ENCODE measurements at regions not wholly inside any gene's neighbourhood (a gene's known extent, or its start where the extent isn't known, plus 50 kb on each side); places are given as distances from the start of the nearest gene placed in this dataset.

GRCh38 chr2:57843158-57843557, 203.4 kb upstream of the VRK2 start (continued):
- TF ChIP-seq ZKSCAN1 (IDR thresholded peaks at IDR 0.05; ENCODE audit: low read length) (no peak), NFAT5 (CRISPR knock-in tag; IDR thresholded peaks at IDR 0.05) (no peak), TBL1XR1 (IDR thresholded peaks at IDR 0.05; ENCODE audit: borderline replicate concordance, low read length, partially characterized antibody) (no peak)

- WGBS (ENCODE audit: low lambda C conversion rate), result 21% methylated on average over 4 of the region's 4 CpGs
- CTCF ChIA-PET (ENCODE audit: low intra/inter-chr PET ratio, low total read pairs), result no interaction called here
Observed at GRCh38 chr2:57848723-57849122, 197.9 kb upstream of the VRK2 start.

More at GRCh38 chr2:57848723-57849122, 197.9 kb upstream of the VRK2 start:
- BruUV-seq (replicated peaks), result no TSS peak
- no peaks in the 10 kb centered on the region for H3K4me1 ChIP-seq (ENCODE audit: insufficient read depth, low read length)
- intact Hi-C loops (cut with micrococcal nuclease; ENCODE audit: unreplicated experiment), result no loop called here
- ATAC-seq (peak; percentile 27; the same call in 2 of the 3 replicates), FAIRE-seq (no peak), DNase-seq (ENCODE audit: low spot score) (no peak)
- H3K36me3 ChIP-seq (replicated peaks in 1 of 2; ENCODE audit: control insufficient read depth in 1 of 2, insufficient read depth in 2 of 2, low read length in 2 of 2), result no peaks in the 10 kb centered on the region
- H3K9ac ChIP-seq (ENCODE audit: insufficient read depth, low read depth, low read length), result no peak overlapping the region
- no peaks in the 10 kb centered on the region for H3K9me3 ChIP-seq (ENCODE audit: low read length)
- no peaks in the 10 kb centered on the region for H3K27me3 ChIP-seq (ENCODE audit: control insufficient read depth in 1 of 2, insufficient read depth in 2 of 2, low read length in 2 of 2)
- POLR2A ChIA-PET, result no interaction called here
- no peaks in the 10 kb centered on the region for H4K20me1 ChIP-seq (ENCODE audit: insufficient read depth, low read length)
- TF ChIP-seq KLF12 (CRISPR knock-in tag; IDR thresholded peaks at IDR 0.05; ENCODE audit: borderline replicate concordance) (no peak), CREBL2 (CRISPR knock-in tag; IDR thresholded peaks at IDR 0.05; ENCODE audit: borderline replicate concordance) (no peak), ZNF292 (CRISPR knock-in tag; IDR thresholded peaks at IDR 0.05; ENCODE audit: borderline replicate concordance, low read depth) (no peak)
- H3K27ac ChIP-seq (ENCODE audit: extremely low read length, insufficient read depth, low read length), result no peak overlapping the region
- H2AFZ ChIP-seq (ENCODE audit: low read length), result no peak overlapping the region
- in situ Hi-C loops (cut with HindIII; ENCODE audit: extremely low pct_ligation_motif_present, low pct_unique_long_range_greater_than_20kb), result no loop called here
- no peak overlapping the region for H3K4me2 ChIP-seq (ENCODE audit: low read depth, low read length)
- H3K4me3 ChIP-seq (replicated peaks in 1 of 3; ENCODE audit: insufficient read depth in 1 of 3, low read depth in 2 of 3, low read length in 3 of 3), result no peak overlapping the region
- H3K79me2 ChIP-seq (ENCODE audit: insufficient read depth, low read length), result no peaks in the 10 kb centered on the region
